HG02870 (cell line): ENCODE measurements at regions not wholly inside any gene's neighbourhood (a gene's known extent, or its start where the extent isn't known, plus 50 kb on each side); places are given as distances from the start of the nearest gene placed in this dataset.

Experiments
- ATAC-seq: cut with Tn5 transposase; IDR thresholded peaks from one replicate; pipeline ENCODE4 v1.9.1; 2021; ENCODE audit warnings: mild to moderate bottlenecking, moderate library complexity; ENCODE audit not compliant: unreplicated experiment

- ATAC-seq: no peak
Observed at GRCh38 chr1:217009376-217009775, 286.1 kb upstream of the ESRRG start.

GRCh38 chr1:217004776-217005436 lies 281.7 kb upstream of the ESRRG start:
- ATAC-seq: no peak

GRCh38 chr1:217003355-217003754 lies 280.1 kb upstream of the ESRRG start:
- no peak for ATAC-seq

- ATAC-seq: no peak
Observed at GRCh38 chr1:216997831-216998230, 274.6 kb upstream of the ESRRG start.

GRCh38 chr1:216997069-216997468 lies 273.8 kb upstream of the ESRRG start:
- ATAC-seq: no peak

GRCh38 chr1:216984536-216984935 lies 261.3 kb upstream of the ESRRG start:
- no peak for ATAC-seq

- ATAC-seq: no peak
Observed at GRCh38 chr1:216983823-216984222, 260.6 kb upstream of the ESRRG start.

GRCh38 chr1:216961516-216961915 lies 238.3 kb upstream of the ESRRG start:
- no peak for ATAC-seq

- no peak for ATAC-seq
Observed at GRCh38 chr1:216960716-216961115, 237.5 kb upstream of the ESRRG start.

GRCh38 chr1:216958569-216958968 lies 235.3 kb upstream of the ESRRG start:
- ATAC-seq: no peak

- ATAC-seq: no peak
Observed at GRCh38 chr1:216953495-216953894, 230.3 kb upstream of the ESRRG start.

GRCh38 chr1:216952864-216953263 lies 229.6 kb upstream of the ESRRG start:
- ATAC-seq: no peak

GRCh38 chr1:216945538-216946080 lies 222.4 kb upstream of the ESRRG start:
- ATAC-seq: no peak

- ATAC-seq: no peak
Observed at GRCh38 chr1:216944864-216945510, 221.8 kb upstream of the ESRRG start.

GRCh38 chr1:216937491-216937890 lies 214.3 kb upstream of the ESRRG start:
- no peak for ATAC-seq

- no peak for ATAC-seq
Observed at GRCh38 chr1:216936779-216937178, 213.6 kb upstream of the ESRRG start.

- ATAC-seq: no peak
Observed at GRCh38 chr1:216935901-216936300, 212.7 kb upstream of the ESRRG start.

- no peak for ATAC-seq
Observed at GRCh38 chr1:216932424-216932823, 209.2 kb upstream of the ESRRG start.

GRCh38 chr1:216929870-216930582 lies 206.8 kb upstream of the ESRRG start:
- no peak for ATAC-seq

GRCh38 chr1:216927633-216928032 lies 204.4 kb upstream of the ESRRG start:
- ATAC-seq: no peak

- no peak for ATAC-seq
Observed at GRCh38 chr1:216926720-216927510, 203.7 kb upstream of the ESRRG start.
